ENCODE measurements at regions not wholly inside any gene's neighbourhood (a gene's known extent, or its start where the extent isn't known, plus 50 kb on each side); places are given as distances from the start of the nearest gene placed in this dataset.

GRCh38 chr6:153927867-153928266 lies 111.2 kb upstream of the OPRM1 start:
- TF ChIP-seq TSHZ2 (CRISPR knock-in tag; IDR thresholded peaks at IDR 0.05) = no peak
- TF ChIP-seq, protein P1, sequence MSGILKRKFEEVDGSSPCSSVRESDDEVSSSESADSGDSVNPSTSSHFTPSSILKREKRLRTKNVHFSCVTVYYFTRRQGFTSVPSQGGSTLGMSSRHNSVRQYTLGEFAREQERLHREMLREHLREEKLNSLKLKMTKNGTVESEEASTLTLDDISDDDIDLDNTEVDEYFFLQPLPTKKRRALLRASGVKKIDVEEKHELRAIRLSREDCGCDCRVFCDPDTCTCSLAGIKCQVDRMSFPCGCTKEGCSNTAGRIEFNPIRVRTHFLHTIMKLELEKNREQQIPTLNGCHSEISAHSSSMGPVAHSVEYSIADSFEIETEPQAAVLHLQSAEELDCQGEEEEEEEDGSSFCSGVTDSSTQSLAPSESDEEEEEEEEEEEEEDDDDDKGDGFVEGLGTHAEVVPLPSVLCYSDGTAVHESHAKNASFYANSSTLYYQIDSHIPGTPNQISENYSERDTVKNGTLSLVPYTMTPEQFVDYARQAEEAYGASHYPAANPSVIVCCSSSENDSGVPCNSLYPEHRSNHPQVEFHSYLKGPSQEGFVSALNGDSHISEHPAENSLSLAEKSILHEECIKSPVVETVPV (CRISPR knock-in tag; IDR thresholded peaks at IDR 0.05) = no peak
- no peak for TF ChIP-seq ISL1 (CRISPR knock-in tag; IDR thresholded peaks at IDR 0.05)
- TF ChIP-seq ZFP3 (CRISPR knock-in tag; IDR thresholded peaks at IDR 0.05) = no peak
- TF ChIP-seq ZFP30 (CRISPR knock-in tag; IDR thresholded peaks at IDR 0.05) = no peak
